HG03520 (cell line): ENCODE measurements at regions not wholly inside any gene's neighbourhood (a gene's known extent, or its start where the extent isn't known, plus 50 kb on each side); places are given as distances from the start of the nearest gene placed in this dataset.
"Not testable (repeated sequence)": the region's sequence is repeated elsewhere in the genome, so short reads cannot be mapped to it uniquely, and the experiment has no call there.

Experiments used
- ATAC-seq: cut with Tn5 transposase; IDR thresholded peaks from one replicate; pipeline ENCODE4 v1.9.1; 2021; ENCODE audit warnings: mild to moderate bottlenecking, moderate library complexity; ENCODE audit not compliant: unreplicated experiment

DNA sequence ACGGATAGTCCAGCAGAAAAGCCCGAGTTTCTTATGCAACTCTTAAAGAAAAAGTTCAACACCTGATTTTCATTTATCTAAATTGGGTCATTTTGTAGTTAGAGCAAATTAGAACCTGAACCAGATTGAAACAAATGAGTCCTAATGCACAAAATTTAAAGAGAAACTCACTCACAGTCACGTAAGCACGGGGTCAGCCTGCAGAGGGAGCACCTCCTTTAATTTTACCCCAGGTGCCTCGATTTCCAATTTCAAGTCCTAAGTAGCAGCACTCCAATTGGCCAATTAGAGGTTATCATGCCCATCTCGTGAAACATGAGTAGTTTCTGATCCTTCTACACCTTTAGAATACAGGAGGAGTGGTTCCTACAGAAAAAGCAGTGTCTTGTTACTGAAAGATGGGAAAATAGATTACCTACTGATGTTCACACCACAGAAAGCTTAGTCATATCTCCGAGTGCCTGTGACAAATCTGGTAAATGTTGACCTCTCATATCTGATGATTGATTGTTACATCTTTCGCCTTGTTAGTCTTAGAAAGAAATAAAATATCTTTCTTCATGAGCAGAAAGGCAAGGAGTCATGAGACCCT is 1929.8 kb upstream of the LRRTM1 start:
- no peak for ATAC-seq

DNA sequence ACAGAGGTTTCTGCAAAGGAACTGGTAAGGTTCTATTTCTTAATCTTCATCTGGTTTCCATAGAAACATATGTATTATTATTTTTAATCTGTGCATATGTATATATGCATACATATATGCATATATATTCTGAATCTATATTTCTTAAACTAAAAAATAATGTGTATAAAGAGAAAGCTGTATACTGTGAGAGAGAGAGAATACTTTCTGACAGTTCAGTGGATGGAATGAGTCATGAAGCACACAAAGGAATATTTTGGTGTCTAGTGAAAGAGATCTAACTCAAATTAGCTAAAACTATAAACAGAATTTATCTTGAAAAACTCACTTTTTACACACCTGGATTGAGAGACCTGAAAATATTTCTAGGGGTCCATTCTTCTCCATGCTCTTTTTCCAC is 1929.3 kb upstream of the LRRTM1 start:
- ATAC-seq, result no peak

GRCh38 chr2:82230406-82230805 is 1925.9 kb upstream of the LRRTM1 start:
- ATAC-seq, result no peak

- no peak for ATAC-seq
Measured at GRCh38 chr2:82226441-82226840, 1921.9 kb upstream of the LRRTM1 start.

DNA sequence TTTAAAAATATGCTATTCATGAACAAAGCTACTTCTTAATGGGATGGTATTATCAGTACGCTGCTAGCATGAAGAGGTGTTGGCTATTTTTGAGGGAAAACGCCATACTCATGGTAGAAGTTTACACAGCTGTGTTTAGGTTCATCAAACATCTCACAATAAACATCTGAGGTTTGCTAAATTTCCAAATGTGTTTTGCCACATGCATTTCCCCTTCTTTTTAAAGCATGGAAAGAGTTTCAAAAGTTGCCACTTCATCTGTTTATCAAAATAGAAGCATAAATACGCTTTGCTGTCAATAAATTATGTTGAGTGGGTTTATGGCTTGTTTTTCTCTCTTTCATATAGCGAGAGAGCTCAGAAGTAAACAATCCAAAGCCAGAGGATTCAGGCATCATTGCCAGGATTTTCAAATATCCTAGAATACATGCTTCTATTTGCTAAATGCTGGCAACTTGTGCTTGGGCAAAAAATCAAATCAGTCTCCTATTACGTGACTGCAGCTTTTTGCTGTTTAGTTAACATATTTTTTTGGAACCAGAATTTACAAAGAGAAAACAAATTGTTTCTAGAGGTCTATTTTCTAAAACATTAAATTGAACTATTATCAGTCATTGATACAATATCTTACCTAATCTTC is 1919.9 kb upstream of the LRRTM1 start:
- ATAC-seq, result no peak

- no peak for ATAC-seq
Measured at GRCh38 chr2:82215212-82215611, 1910.7 kb upstream of the LRRTM1 start.

GRCh38 chr2:82199493-82199852 is 1894.9 kb upstream of the LRRTM1 start:
- no peak for ATAC-seq

DNA sequence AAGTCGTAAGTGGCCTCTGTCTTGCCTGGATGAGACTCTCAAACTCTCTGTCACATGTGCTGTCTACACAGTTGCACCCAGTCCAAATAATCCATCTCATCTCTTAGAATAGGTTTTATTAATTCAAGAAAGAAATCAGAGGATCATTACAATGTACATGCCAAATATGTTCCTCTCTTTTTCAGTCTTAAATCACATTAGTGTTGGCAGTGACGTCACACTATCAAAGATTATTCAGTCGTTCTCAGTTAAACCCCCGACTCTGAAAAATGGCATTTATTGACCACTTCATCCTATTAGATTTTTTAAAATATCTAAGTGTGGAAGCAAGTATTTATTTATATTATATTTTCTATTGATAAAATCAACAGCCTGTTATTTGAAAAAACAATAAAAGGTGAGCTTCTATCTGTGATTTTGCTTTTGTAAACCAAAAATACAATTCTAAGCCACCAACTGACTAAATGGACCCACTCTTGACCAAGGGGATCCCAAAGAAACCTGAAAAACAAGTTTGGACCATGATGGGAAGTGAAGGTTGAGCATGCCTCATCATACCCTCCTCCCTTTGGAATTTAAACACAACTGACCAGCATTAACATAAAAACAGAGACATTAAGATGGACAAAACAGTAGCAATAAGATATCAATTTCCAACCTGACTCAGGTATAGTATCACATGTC is 1894.4 kb upstream of the LRRTM1 start:
- ATAC-seq, result no peak

GRCh38 chr2:82182270-82182669 is 1877.7 kb upstream of the LRRTM1 start:
- ATAC-seq, result no peak

DNA sequence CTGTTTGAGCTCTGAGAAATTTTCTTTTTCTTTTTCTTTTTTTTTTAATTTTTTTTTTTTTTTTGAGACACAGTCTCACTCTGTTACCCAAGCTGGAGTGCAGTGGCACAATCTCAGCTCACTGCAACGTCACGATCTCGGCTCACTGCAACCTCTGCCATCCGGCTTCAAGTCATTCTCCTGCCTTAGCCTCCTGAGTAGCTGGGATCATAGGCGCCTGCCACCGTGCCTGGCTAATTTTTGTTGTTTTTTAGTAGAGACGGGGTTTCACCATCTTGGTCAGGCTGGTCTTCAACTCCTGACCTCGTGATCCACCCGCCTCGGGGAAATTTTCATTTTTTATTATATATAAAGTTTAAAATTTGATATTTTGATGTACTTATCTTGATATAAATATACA is 1870.7 kb upstream of the LRRTM1 start:
- not testable (repeated sequence) for ATAC-seq

GRCh38 chr2:82172483-82172882 is 1867.9 kb upstream of the LRRTM1 start:
- no peak for ATAC-seq

- ATAC-seq, result no peak
Measured at GRCh38 chr2:82169379-82169778, 1864.8 kb upstream of the LRRTM1 start.

GRCh38 chr2:82165377-82165776 is 1860.8 kb upstream of the LRRTM1 start:
- ATAC-seq, result no peak

DNA sequence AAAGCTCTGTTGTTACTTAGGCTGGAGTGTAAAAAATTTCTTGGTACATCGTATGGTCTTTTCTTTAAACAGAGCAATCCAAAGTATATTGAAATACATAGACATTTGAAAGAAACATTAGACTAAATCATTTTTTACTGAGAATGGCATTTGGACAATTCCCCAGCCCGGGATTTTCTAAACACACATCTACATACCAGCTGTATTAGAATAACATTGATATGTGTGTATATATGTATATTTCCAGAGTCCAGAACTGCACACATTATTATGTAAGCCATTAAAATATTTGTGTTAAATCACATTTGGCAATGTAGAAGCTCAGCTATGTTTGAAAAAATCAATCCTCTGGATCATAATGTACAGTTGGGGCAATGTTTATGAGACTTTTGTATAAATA is 1853.6 kb upstream of the LRRTM1 start:
- no peak for ATAC-seq

DNA sequence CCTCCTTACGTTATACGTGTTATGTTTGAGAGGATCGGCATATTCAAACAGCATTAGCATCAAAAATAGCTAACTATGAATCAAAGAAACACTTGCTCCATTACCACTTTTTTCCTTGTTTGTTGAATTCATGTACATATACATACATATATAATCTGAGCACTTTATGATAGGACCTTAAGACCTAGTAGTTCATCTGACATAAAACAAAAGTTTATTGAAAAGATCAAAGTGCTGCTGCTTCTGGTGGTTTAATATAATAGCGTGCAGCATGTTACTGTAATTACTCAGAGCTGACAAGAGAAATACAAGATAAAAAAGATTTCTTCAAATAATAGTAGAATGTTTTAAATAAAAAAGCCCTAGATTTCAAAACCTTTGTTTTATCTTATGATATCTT is 1850.9 kb upstream of the LRRTM1 start:
- no peak for ATAC-seq

DNA sequence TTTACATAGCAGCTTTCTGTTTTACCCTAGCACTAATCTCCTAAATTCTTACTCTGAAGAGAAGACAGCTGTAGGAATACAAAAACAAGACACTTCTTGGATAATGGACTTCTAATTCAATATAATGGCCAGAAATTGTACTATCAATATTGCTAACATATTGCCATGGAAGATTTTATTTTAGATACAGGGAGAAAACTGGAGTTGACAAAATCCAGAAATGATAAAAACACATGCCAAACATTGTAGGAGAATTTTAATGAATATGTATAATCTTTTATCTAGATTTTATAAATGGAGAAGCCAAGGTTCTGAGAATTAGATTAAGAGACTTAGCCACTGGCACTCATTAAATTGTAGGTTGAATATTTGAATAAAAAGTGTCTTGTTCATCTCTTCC is 1838.8 kb upstream of the LRRTM1 start:
- no peak for ATAC-seq

DNA sequence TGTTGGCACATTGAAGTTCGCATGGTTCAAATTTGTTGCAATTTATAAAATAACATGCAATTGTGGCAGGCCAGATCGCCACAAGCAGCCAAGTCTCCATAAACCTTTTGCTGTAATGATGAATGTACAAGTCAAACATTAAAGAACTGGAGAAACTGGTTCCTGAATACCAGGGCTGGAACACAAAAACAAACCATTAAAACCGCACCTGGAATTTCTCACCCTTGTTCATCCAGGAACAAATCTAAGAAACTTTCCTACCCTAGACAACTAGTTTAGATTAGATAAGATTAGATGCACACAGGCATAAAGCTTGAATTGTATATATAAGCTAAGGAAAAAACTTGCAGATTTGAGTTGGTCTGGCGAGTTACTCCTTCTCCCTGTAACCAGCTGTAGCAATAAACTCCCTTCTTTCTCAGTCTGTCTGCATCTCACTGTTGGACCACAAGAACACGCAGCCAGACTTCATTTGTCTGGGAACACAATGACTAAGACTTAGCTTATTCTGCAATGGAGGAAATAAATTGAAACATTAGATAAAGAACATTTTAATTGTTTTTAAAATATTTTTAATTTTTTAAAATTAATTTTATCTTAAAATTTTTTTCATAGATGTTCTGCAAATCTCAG is 1835.5 kb upstream of the LRRTM1 start:
- ATAC-seq, result no peak

- ATAC-seq, result no peak
Measured at GRCh38 chr2:82137441-82137840, 1832.9 kb upstream of the LRRTM1 start.

GRCh38 chr2:82128051-82128450 is 1823.5 kb upstream of the LRRTM1 start:
- ATAC-seq, result no peak

DNA sequence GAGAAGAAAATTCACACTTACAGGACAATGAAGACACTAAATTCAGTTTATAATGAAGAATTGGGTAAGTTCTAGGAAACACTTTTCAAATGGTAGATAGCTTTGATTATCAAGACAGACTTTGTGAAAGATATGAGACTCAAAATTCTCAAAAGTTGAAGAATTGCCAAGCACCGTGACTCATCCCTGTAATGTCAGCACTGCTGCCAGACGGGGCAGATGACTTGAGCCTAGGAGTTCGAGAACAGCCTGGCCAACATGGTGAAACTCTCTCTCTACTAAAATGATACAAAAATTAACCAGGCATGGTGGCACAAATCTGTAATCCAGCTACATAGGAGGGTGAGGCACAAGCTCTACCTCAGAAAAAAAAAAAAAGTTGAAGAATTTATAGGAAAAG is 1820.1 kb upstream of the LRRTM1 start:
- no peak for ATAC-seq

GRCh38 chr2:82120654-82121053 is 1816.1 kb upstream of the LRRTM1 start:
- ATAC-seq, result no peak

DNA sequence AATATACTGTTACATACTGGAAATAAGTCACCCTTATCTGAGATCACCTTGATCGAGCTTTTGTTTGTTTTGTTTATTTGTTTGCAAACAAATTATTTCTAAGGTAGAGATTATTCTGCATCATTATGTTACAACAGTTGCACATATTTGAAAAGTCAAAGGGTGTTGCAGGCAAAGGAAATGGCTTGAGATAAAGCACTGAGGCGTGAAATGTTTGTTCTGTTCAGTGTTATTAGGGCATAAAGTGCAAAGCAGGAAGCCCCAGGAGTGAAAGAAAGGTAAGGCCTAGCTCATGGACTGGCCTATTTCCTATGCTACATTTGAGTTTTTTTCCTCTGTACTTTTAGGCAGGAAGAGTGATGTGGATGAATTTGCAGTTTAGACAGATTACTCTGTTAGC is 1815.6 kb upstream of the LRRTM1 start:
- ATAC-seq, result no peak
